ENCODE measurements at regions not wholly inside any gene's neighbourhood (a gene's known extent, or its start where the extent isn't known, plus 50 kb on each side); places are given as distances from the start of the nearest gene placed in this dataset.

GRCh38 chr13:26987486-26988013 lies 184.1 kb downstream of the USP12 start:
- ChIA-PET POLR2A (no interaction called here), CTCF (interaction anchor here (0.6 to 9.9 kb wide), 14 partner anchors 10 to 842 kb away, joined by 3 to 457 read pairs (median 6); no protein-coding TSS in a partner anchor)
- DNase-seq (ENCODE audit: low read depth, low spot score): no peak
- H3K4me3 ChIP-seq (ENCODE audit: low read depth, low read length): no peak overlapping the region
- no peak for TF ChIP-seq CTCF (IDR thresholded peaks at IDR 0.05; ENCODE audit: insufficient read depth, low read length, missing control alignments)

DNA sequence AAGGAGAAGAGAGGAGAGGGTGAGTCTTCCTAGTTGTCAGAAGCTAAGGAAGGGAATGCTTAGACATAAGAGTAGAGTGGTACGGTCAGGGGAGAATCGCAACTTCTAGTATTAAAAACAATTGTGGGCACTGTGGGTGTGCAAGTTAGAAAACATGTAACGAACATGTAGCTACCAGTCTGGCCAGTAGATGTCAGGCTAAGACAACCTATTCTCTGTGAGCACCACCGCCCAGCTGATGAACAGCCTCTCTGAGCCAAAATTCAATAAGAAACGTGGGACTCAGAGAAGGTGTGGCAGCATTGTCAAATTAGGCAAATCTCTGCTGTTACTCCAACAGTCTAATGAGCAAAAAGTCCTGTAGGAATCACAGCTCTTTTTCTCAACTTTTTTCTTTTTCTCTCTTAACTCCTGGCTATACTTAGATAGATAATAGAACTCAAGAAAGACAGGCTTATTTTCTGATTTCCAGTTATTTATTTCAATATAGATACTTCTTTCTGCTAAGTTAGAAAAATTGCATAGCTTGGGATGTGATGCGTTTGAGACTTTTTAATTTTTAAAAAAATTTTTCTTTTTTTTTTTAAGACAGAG lies 186.2 kb downstream of the USP12 start:
- ChIA-PET POLR2A (interaction anchor here (0.5 kb wide), 1 partner anchor 272 kb away, joined by 3 read pairs; no protein-coding TSS in a partner anchor), CTCF (interaction anchor here (0.7 to 9.9 kb wide), 79 partner anchors 9 to 1036 kb away, joined by 3 to 457 read pairs (median 5); partner anchors contain the start of genes GTF3A and RASL11A)
- TF ChIP-seq CTCF (IDR thresholded peaks at IDR 0.05; ENCODE audit: insufficient read depth, low read length, missing control alignments): peak; percentile 66
- peak; percentile 29 for DNase-seq (ENCODE audit: low read depth, low spot score)
- H3K4me3 ChIP-seq (ENCODE audit: low read depth, low read length): no peak overlapping the region

DNA sequence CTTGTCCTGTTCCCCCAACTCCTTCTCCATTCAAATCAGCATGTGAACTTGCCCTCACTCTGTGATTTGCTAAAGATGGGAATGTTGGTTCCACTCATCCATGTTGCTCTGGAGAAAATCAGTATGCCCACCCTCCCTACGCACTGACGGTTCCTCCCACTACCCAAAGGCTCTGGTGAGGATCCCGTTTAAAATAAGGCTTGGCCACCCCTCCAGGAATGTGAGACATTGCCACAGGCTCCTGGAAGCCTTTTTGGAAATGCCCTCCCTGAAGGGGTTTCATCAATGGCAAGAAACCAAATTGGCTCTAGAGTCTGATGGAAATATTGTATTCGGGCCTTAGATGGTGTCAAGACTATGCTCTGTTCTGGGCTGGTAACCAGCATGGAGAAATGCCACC lies 187.3 kb downstream of the USP12 start:
- CTCF ChIA-PET: interaction anchor here (0.7 to 9.9 kb wide), 34 partner anchors 9 to 1003 kb away, joined by 3 to 457 read pairs (median 7); partner anchors contain the start of genes GTF3A and RASL11A
- TF ChIP-seq CTCF (IDR thresholded peaks at IDR 0.05; ENCODE audit: insufficient read depth, low read length, missing control alignments): no peak
- POLR2A ChIA-PET: no interaction called here
- no peak for DNase-seq (ENCODE audit: low read depth, low spot score)
- H3K4me3 ChIP-seq (ENCODE audit: low read depth, low read length): no peak overlapping the region

DNA sequence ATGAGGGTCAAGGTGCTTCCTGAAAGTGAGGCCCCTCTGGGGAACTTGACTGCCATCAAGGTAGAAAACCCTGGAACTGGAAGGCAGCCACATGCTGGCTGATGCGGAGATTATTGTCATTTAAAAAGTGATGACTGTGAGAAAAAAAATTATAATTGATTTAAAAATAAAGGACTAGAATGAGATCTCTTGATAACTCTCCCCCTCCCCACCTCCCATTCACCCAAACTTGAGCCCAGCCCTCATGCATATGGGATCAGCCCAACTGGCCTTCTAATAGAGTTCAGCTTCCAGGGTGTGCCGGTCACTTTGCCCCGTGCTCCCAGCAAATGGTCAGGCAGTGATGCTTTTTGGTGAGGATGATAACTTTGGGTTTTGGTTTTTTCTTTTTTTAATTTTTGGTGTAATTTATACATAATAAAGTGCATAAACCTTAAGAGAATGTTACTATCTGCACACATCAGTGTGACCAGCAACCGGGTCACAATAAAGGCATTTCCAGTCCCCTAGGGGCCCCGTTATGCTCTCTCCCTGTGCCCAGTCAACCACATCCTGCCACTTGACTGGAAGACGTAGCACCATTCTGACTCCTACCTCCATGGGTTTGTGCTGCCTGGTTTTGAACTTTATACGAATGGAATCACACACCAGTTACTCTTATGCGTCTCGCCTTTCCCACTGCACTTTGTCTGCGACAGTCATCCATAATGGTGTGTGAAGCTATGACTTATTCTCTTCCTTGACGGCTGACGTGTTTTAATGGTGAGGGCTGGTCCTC lies 187.9 kb downstream of the USP12 start:
- ChIA-PET CTCF (interaction anchor here (0.7 to 9.9 kb wide), 13 partner anchors 25 to 1000 kb away, joined by 3 to 457 read pairs (median 5); no protein-coding TSS in a partner anchor), POLR2A (interaction anchor here (1.0 kb wide), 1 partner anchor 9 kb away, joined by 5 read pairs; no protein-coding TSS in a partner anchor)
- H3K4me3 ChIP-seq (ENCODE audit: low read depth, low read length): no peak overlapping the region
- no peak for DNase-seq (ENCODE audit: low read depth, low spot score)
- TF ChIP-seq CTCF (IDR thresholded peaks at IDR 0.05; ENCODE audit: insufficient read depth, low read length, missing control alignments): no peak

DNA sequence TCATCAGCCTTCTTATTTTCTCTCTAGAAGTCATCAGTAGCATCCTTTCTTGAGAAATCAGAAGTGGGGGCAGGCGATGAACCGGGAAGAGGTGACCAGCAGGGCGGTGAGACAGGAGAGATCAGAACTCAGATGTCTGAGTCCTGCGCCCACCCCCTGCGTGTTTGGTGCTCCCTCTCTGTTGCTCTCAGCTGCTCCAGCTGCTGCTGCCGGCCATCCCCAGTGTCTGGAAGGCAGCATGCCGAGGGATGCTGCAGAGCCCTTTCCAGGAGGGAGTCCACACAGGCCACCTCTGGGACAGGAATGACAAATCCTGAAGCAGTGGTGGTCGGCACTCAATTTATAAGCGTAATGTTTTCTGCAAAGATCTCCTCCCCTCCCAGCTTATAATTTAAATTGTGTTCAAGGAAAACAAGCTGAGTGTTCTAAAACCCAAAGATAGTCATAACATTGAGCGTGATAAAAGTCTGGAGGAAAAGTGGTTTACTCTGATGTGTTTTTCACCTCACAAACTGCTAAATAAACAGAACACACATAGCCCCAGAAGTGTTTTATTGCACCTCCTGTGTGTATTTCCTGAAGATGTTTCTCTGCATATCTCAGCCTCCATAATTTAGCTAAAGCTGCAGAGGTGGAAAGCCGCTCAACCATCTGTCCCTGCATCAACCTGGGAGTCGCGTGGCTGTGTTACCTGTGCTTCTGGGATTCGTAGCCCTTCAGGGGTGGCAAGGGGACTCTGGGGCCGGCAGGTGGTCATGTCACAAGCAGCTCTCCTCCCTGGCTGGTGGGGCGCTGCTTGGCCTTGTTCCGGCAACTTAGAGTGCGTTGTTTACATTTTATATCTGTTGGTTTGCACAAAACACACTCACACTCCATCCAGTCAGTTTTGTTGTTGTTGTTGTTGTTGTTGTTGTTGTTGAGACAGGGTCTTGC lies 191.2 kb downstream of the USP12 start:
- H3K4me3 ChIP-seq (ENCODE audit: low read depth, low read length): no peak overlapping the region
- POLR2A ChIA-PET: no interaction called here
- no peak for TF ChIP-seq CTCF (IDR thresholded peaks at IDR 0.05; ENCODE audit: insufficient read depth, low read length, missing control alignments)
- CTCF ChIA-PET: interaction anchor here (1.1 to 8.6 kb wide), 3 partner anchors 292 to 393 kb away, joined by 3 to 73 read pairs (median 3); no protein-coding TSS in a partner anchor
- DNase-seq (ENCODE audit: low read depth, low spot score): no peak
